ENCODE measurements at regions not wholly inside any gene's neighbourhood (a gene's known extent, or its start where the extent isn't known, plus 50 kb on each side); places are given as distances from the start of the nearest gene placed in this dataset.
A peak's percentile ranks its signal among the peaks of the same experiment; 100 is the strongest.

GRCh38 chr4:45778514-45778913 lies 345.3 kb downstream of the GABRG1 start:
- no peak for DNase-seq (ENCODE audit: low spot score)

DNA sequence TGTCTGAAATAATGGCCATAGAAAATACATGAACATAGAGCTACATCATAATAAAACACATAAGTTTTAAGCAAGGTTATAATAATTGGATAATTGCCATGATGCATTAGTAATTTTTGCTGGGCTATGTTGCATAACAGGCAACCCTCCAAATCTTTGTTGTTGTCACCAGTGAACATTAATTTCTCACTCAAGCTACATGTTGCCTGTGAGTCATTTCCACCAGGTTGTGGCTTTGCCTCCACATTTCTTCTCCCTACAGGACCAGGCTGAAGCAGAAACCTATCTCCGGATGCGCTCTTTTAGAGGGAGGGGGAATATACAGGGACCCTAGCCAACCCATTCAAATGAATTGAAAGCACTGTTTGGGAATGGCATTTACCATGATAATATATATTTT lies 347.7 kb downstream of the GABRG1 start:
- DNase-seq (ENCODE audit: low spot score) = no peak

DNA sequence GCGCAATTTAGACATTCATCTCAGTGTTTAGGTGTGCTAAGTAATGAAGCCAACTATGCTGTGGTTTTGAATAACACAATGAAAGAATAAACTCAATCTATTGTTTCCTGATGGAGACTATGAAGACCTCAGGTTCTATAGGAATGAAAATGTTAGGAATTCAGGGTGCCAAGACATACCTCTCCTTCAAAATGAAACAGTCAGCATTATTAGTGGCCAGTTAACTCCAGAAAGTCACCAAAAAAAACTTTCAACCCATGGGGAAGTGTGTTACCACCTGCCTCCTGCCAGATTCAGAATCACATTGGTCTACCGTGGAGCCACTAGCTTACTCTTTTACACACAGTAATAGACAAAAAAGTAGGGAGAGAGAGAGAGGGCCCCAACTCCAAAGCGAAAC lies 352.9 kb downstream of the GABRG1 start:
- no peak for DNase-seq (ENCODE audit: low spot score)

DNA sequence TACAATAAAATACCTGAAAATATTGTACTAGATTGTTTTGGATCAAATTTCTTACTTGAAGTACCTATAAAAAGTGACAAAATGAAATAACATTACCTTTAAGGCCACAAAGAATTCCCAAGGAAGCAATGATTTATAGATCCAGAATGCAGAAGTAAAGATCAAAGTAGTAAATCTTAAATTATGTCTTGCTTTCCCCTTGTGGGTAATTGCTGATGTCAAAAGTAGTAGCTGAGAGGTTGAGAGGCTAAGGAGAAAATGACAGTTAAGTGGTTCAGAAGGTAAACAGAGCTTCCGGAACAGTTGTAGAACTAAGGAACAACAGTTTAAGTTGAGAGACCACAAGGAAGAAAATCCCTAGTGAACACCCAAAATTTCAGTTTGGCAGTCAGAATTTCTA lies 358.3 kb downstream of the GABRG1 start:
- no peak for DNase-seq (ENCODE audit: low spot score)

- peak; percentile 8 for DNase-seq (ENCODE audit: low spot score)
Measured at GRCh38 chr4:45751877-45752530, 371.9 kb downstream of the GABRG1 start.

DNA sequence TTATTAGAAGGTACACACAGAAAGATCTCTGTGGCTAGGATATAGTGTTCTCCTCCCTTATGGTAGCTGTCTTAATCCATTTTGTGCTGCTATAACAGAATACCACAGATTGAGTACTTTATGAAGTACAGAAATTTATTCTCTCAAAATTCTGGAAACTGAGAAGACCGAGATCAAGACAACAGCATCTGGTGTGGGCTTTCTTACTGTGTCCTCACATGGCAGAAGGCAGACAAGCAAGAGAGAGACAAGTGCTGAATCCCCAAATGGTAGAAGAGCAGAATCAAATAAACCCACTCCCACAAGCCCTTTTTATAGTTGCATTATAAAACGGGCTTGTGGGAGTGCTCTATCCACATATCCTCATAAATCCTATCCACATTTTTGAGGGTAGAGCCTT lies 373.1 kb downstream of the GABRG1 start:
- DNase-seq (ENCODE audit: low spot score) = no peak

GRCh38 chr4:45745741-45746140 lies 378.1 kb downstream of the GABRG1 start:
- DNase-seq (ENCODE audit: low spot score) = no peak

- no peak for DNase-seq (ENCODE audit: low spot score)
Measured at GRCh38 chr4:45741897-45742296, 382.0 kb downstream of the GABRG1 start.

GRCh38 chr4:45732161-45732560 lies 391.7 kb downstream of the GABRG1 start:
- DNase-seq (ENCODE audit: low spot score) = no peak

DNA sequence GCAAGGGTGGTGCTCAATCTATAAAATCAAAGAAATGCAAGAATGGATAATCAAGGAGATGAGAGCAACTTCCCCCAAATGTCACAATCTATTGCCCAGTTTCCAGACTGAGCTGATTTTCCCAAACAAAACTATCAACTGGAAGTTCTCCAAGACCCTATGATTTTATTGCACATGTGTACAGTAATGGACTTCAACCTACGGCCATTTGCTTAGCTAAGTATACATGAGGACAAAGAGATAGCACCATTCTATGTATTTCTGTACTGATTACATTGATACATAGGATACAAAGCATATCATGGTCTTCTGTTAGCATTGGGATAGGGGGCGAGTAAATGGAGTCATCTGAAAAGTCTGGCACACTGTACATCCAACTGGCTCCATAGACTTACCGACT lies 407.8 kb downstream of the GABRG1 start:
- no peak for DNase-seq (ENCODE audit: low spot score)

DNA sequence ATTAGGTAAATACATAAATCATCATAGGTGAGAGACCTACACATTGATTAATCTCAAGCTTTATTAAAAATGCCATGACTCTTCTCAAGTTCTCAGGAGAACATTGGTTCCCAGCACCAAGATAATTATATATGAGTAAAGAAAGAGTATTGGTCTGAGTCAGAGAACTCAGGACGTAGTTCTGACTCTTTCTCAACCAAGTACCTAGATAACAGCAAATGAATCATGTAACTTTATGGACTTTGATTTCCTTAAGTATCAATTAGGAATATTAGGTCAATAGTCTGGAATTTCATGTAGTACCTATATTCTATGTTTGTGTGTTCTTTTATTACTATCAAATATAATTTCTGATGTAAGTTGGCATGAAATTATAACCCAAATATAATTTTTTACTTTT lies 409.9 kb downstream of the GABRG1 start:
- no peak for DNase-seq (ENCODE audit: low spot score)

DNA sequence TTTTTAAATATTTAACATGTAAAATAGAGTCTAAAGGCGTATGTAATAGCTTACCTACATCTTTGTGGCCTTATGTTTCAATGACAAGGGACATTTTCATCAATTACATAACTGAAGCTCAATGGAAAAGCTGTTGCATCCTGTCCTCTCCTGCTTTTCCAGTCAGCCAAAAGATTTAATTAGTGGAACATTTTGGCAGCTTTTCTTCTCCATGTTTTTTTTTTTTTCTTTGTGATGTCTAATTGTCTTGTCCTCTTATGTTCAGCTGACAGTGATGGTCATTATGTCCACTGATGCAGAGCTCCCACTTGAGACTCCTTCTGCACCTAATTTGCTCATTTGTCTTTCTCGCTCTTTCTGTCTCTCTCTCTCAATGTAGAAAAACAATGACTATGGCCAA lies 422.2 kb downstream of the GABRG1 start:
- DNase-seq (ENCODE audit: low spot score) = no peak

- no peak for DNase-seq (ENCODE audit: low spot score)
Measured at GRCh38 chr4:45693746-45694145, 430.1 kb downstream of the GABRG1 start.

GRCh38 chr4:45692131-45692735 lies 431.6 kb downstream of the GABRG1 start:
- DNase-seq (ENCODE audit: low spot score) = no peak

DNA sequence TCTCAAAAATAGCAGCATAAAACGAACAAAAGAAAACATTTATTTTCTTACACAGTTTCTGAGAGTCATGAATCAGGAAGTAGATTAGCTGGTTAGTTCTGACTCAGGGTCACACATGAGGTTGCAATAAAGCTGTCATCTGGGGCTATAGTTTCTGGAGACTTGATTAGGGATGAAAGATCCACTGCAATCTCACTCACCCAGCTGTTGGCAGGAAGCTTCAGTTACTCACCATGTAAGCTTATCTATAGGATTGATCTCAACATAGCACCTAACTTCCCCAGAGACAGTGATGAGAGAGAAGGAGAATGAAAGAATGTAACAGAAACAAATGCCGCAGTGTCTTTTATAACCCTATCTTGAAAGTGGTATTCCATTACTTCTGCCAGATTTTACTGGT lies 435.5 kb downstream of the GABRG1 start:
- peak; percentile 7 for DNase-seq (ENCODE audit: low spot score)

GRCh38 chr4:45679411-45679810 lies 444.4 kb downstream of the GABRG1 start:
- peak; percentile 8 for DNase-seq (ENCODE audit: low spot score)

GRCh38 chr4:45668128-45668527 lies 455.7 kb downstream of the GABRG1 start:
- no peak for DNase-seq (ENCODE audit: low spot score)

- DNase-seq (ENCODE audit: low spot score) = peak; percentile 11
Measured at GRCh38 chr4:45663628-45664081, 460.2 kb downstream of the GABRG1 start.

DNA sequence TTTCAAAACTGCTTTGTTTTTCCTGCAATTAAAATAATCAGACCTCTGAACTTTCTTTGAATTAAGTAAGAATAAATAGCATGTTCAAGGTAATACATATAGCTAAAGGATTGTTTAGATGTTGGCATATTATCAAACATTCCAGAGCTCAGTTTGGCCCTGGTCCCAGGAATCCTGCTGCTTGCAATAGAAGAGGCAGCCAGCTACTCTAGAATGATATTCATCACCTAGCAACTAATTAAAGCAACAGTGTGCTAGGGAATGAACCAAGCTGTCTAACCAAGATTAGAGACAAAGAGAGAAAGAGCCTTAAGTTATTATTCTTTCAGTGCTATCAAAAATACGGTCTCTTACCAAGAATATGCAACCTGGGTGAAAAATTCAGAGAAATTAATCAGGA lies 460.9 kb downstream of the GABRG1 start:
- DNase-seq (ENCODE audit: low spot score) = peak; percentile 90

DNA sequence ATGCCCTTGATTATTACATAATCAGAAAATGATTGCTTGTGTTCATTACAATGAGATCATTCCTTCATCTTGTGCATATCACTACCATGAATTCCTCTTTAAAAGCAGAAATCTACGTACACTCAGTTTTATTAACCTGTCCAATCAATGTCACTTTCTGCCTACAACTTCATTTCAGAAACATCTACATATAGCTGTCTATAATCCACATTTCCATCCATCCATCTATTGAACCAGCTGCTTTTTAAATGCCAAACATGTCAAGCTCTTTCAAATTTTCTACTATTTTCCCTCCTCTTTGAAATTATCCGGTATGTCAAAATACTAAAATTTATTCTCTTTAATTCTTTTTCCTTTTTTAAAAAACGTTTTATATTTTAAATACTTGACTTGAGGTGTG lies 462.0 kb downstream of the GABRG1 start:
- DNase-seq (ENCODE audit: low spot score) = no peak

GRCh38 chr4:45650545-45650944 lies 473.3 kb downstream of the GABRG1 start:
- no peak for DNase-seq (ENCODE audit: low spot score)

DNA sequence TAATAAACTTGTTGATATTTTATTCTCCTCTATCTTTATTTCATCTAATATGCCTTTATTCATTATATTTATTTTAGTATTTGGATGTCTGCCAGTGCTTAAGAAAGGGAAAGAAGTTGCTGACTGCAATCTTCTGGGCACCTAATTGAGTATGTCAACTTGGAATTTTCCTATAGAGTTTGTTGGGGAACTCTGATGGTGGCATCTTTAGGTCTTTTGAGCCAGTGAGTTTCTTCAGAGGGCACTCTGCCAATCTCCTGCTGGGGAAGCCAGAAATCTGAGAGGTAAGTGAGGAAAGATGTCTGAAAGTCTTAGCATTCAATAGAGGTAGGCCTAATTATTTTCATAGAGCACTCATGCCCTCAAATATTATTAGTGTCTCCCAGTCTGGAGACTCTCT lies 475.0 kb downstream of the GABRG1 start:
- no peak for DNase-seq (ENCODE audit: low spot score)

DNA sequence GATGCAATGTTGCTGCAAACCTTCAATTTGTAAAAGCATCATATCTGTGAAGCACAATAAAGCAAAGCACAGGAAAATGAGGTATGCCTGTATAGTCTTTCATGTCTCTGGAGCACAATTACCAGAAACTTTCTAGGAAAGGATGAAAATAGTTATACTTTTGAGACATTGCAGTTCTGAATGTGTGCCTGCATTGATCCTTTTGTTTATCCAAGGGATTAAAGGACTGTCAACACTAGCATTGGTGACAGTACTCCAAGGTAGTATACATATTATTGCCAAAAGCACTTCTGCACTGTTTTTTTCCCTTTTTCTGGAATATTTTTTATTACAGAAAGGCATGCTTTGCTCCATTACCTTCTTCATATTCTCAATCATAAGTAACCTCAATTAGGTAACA lies 476.0 kb downstream of the GABRG1 start:
- no peak for DNase-seq (ENCODE audit: low spot score)

Data from umbilical cord (tissue), 1 donor.